ENCODE measurements at regions not wholly inside any gene's neighbourhood (a gene's known extent, or its start where the extent isn't known, plus 50 kb on each side); places are given as distances from the start of the nearest gene placed in this dataset.
A peak's percentile ranks its signal among the peaks of the same experiment; 100 is the strongest.

- Histone ChIP-seq H3K27me3 (no peaks in the 10 kb centered on the region), H3K4me1 (replicated peaks in 1 of 2) (no peaks in the 10 kb centered on the region), H3K27ac (no peak overlapping the region), H3K4me3 (no peak overlapping the region), H3K9me3 (replicated peaks in 1 of 3) (no peaks in the 10 kb centered on the region), H3K36me3 (replicated peaks in 1 of 2) (no peaks in the 10 kb centered on the region)
- no peak for DNase-seq
- intact Hi-C loops (cut with DNase I): no loop called here
- TF ChIP-seq, protein P1, sequence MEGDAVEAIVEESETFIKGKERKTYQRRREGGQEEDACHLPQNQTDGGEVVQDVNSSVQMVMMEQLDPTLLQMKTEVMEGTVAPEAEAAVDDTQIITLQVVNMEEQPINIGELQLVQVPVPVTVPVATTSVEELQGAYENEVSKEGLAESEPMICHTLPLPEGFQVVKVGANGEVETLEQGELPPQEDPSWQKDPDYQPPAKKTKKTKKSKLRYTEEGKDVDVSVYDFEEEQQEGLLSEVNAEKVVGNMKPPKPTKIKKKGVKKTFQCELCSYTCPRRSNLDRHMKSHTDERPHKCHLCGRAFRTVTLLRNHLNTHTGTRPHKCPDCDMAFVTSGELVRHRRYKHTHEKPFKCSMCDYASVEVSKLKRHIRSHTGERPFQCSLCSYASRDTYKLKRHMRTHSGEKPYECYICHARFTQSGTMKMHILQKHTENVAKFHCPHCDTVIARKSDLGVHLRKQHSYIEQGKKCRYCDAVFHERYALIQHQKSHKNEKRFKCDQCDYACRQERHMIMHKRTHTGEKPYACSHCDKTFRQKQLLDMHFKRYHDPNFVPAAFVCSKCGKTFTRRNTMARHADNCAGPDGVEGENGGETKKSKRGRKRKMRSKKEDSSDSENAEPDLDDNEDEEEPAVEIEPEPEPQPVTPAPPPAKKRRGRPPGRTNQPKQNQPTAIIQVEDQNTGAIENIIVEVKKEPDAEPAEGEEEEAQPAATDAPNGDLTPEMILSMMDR (IDR thresholded peaks at IDR 0.05): no peak
- TF ChIP-seq POLR2A (IDR thresholded peaks at IDR 0.05): no peak
- 87 to 91% (median 90%) methylated on average over 4 of the region's 4 CpGs for WGBS, 4 donors
Measured at GRCh38 chr4:177228599-177228998, 81.1 kb upstream of the NEIL3 start.

- DNase-seq: no peak
- TF ChIP-seq, protein P1 (IDR thresholded peaks at IDR 0.05): no peak
- no peak for TF ChIP-seq POLR2A (IDR thresholded peaks at IDR 0.05)
- Histone ChIP-seq H3K27ac (no peak overlapping the region), H3K27me3 (no peaks in the 10 kb centered on the region), H3K4me1 (replicated peaks in 1 of 2) (no peaks in the 10 kb centered on the region), H3K36me3 (replicated peaks in 1 of 2) (no peaks in the 10 kb centered on the region), H3K4me3 (peak overlapping the region in 1 of 4 donors; percentile 46), H3K9me3 (replicated peaks in 1 of 3) (no peaks in the 10 kb centered on the region)
- intact Hi-C loops (cut with DNase I): no loop called here
- 31 to 41% (median 39%) methylated on average over 7 of the region's 7 CpGs for WGBS, 4 donors
Measured at GRCh38 chr4:177229331-177229730, 80.3 kb upstream of the NEIL3 start.

DNA sequence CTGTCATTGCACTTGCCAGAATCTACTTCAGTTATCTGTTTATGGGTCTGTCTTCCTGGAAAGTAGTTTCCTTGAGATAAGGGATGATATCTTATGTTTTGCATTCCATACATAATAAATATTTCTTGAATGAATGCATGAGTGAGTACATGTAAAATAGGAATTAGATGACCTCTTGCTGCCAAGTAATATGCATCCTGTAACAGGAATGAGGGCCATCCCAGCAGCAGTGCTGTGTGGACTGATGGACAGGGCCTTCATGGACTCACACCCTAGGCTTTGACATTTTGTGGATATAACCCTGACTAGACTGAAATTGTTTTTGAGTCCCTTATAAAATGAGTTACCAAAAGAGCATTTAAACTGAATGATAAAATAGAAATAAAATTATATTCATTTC is 77.2 kb upstream of the NEIL3 start:
- no peak overlapping the region for H3K27ac ChIP-seq
- TF ChIP-seq, protein P1 (IDR thresholded peaks at IDR 0.05): no peak
- no peaks in the 10 kb centered on the region for H3K36me3 ChIP-seq (replicated peaks in 1 of 2)
- intact Hi-C loops (cut with DNase I): no loop called here
- H3K4me3 ChIP-seq: no peak overlapping the region
- H3K4me1 ChIP-seq (replicated peaks in 1 of 2): no peaks in the 10 kb centered on the region
- no peaks in the 10 kb centered on the region for H3K27me3 ChIP-seq
- no peak for DNase-seq
- no peaks in the 10 kb centered on the region for H3K9me3 ChIP-seq (replicated peaks in 1 of 3)

- no peak overlapping the region for H3K27ac ChIP-seq
- no peak overlapping the region for H3K4me3 ChIP-seq
- H3K9me3 ChIP-seq (replicated peaks in 1 of 3): no peaks in the 10 kb centered on the region
- TF ChIP-seq, protein P1 (IDR thresholded peaks at IDR 0.05): no peak
- no peak for TF ChIP-seq POLR2A (IDR thresholded peaks at IDR 0.05)
- no peak for DNase-seq
- H3K36me3 ChIP-seq (replicated peaks in 1 of 2): no peaks in the 10 kb centered on the region
- no peaks in the 10 kb centered on the region for H3K27me3 ChIP-seq
- intact Hi-C loops (cut with DNase I): no loop called here
- WGBS, 4 donors: 63 to 76% (median 72%) methylated on average over 1 of the region's 1 CpG
- no peaks in the 10 kb centered on the region for H3K4me1 ChIP-seq (replicated peaks in 1 of 2)
Measured at GRCh38 chr4:177235026-177235425, 74.6 kb upstream of the NEIL3 start.

Data from adrenal gland (tissue), 9 donors.